AG09319 (cell line): ENCODE measurements at regions not wholly inside any gene's neighbourhood (a gene's known extent, or its start where the extent isn't known, plus 50 kb on each side); places are given as distances from the start of the nearest gene placed in this dataset.

ENCODE experiments used
- DNase-seq: peaks from one replicate; pipeline ENCODE4 v3.0.0-alpha.2; 2010; ENCODE audit warnings: low read depth; ENCODE audit errors: extremely low read depth
- CTCF ChIP-seq: IDR thresholded peaks from 2 replicates; pipeline ENCODE4 v1.5.1; 2011; ENCODE audit warnings: low read depth, mild to moderate bottlenecking, inconsistent platforms, low read length, moderate library complexity

GRCh38 chr15:70297465-70298058 is 199.8 kb upstream of the TLE3 start:
- no peak for TF ChIP-seq CTCF
- DNase-seq: no peak

DNA sequence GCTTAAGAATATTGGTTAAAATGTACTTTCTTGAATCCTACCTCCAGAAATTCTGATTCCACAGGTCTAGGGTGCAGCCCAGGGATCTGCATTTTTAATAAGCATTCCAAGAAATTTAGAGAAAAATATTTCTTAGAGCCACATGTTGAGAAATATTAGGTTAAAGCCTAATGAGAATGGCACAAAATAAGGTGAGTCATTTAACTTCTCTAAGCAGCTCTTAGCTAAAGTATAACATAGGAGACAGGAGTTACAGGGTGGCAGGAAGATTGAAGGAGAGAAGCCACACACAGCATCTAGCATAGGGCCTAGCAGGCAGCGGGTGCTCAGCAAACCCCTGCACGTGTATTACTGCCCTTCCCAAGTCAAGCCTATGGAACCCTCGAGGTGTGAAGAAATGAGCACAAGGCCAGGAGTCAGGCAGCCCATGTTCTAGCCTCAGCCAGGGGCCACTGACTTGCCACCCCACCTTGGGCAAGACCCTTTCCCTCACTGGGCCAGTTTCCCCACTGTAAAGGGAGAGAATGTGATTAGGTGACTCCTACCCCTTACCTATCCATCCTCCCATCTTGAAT is 197.1 kb upstream of the TLE3 start:
- no peak for TF ChIP-seq CTCF
- DNase-seq: no peak

- TF ChIP-seq CTCF: no peak
- DNase-seq: no peak
Observed at GRCh38 chr15:70293591-70294470, 196.1 kb upstream of the TLE3 start.

- no peak for TF ChIP-seq CTCF
- no peak for DNase-seq
Observed at GRCh38 chr15:70293138-70293537, 195.4 kb upstream of the TLE3 start.

DNA sequence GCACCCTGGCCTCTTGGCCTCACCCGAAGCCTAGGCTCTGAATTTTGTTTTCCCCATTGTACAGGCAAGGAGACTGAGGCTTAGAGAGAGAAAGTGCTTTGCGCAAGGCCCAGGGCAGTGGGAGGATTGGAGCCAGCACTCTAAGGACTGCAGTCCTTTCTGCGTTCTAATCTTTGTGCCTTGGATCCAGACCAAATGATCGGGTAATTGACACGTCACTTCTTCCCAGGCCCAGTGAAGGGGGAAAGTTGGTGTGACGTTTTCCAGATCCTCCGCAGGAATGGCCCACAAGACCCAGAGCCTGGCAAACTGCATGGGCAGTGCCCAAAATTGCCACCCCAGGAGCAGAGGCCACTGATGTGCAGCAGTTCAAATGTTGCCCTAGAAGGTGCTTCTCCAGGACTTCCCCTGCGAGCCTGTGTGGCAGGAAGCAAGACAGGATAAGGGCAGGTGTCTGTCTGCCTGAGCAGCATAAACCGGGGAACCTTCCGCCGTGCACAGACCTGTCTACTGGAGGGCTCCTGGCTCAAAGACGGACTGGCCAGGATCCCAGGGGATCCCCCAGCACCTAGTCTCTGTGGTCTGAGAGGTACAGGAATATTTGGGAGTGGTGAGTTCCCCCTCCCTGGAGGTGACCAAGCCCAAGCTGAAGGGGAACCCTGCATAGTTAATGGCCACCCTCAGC is 194.5 kb upstream of the TLE3 start:
- no peak for DNase-seq
- no peak for TF ChIP-seq CTCF

GRCh38 chr15:70291305-70292075 is 193.8 kb upstream of the TLE3 start:
- no peak for DNase-seq
- TF ChIP-seq CTCF: no peak
